Stomach (tissue), 8 donors: ENCODE measurements at regions not wholly inside any gene's neighbourhood (a gene's known extent, or its start where the extent isn't known, plus 50 kb on each side); places are given as distances from the start of the nearest gene placed in this dataset.
"Not testable (repeated sequence)": the region's sequence is repeated elsewhere in the genome, so short reads cannot be mapped to it uniquely, and the experiment has no call there.

ENCODE experiments used
- DNase-seq, 2 donors: peaks; one replicate each; pipeline versions ENCODE4 v3.0.0 to v3.0.0-alpha.2; 2013 to 2019
- H3K27ac ChIP-seq, 5 donors: fragments of 200-600 bp in 4 of 5; sonication (generic) in 4 of 5; one replicate each; pipeline ENCODE4 v1.5.1; 2013 to 2019; ENCODE audit warnings: mild to moderate bottlenecking in 1 of 5, moderate library complexity in 1 of 5
- H3K27me3 ChIP-seq, 3 donors: fragments of 200-600 bp; sonication (generic); one replicate each; pipeline ENCODE4 v1.5.1; 2017 to 2019; ENCODE audit warnings: mixed run types in 1 of 3
- H3K36me3 ChIP-seq, 4 donors: fragments of 200-600 bp; sonication (generic); 1 replicate in 3 of 4; 2 replicates in 1 of 4; pipeline ENCODE4 v1.5.1; 2016 to 2019
- H3K4me1 ChIP-seq, 4 donors: fragments of 200-600 bp; sonication (generic); one replicate each; pipeline ENCODE4 v1.5.1; 2016 to 2019
- H3K4me3 ChIP-seq, 4 donors: fragments of 200-600 bp; sonication (generic) in 3 of 4; one replicate each; pipeline ENCODE4 v1.5.1; 2016 to 2019; ENCODE audit warnings: mild to moderate bottlenecking in 1 of 4
- H3K9me3 ChIP-seq, 4 donors: fragments of 200-600 bp; sonication (generic); one replicate each; pipeline ENCODE4 v1.5.1; 2016 to 2019
- CTCF ChIP-seq, 7 experiments: fragments of 450-650 bp in 4 of 7; fragments of 200-600 bp in 3 of 7; sonication (generic) in 3 of 7; IDR thresholded peaks; one replicate each; pipeline ENCODE4 v1.5.1; 2016 to 2019; ENCODE audit warnings: antibody characterized with exemption in 7 of 7, control low read depth in 2 of 7, mild to moderate bottlenecking in 1 of 7
- EP300 ChIP-seq: sonication (generic); formaldehyde crosslinking; IDR thresholded peaks from one replicate; pipeline ENCODE4 v1.6.1; 2017; ENCODE audit warnings: antibody characterized with exemption
- POLR2A ChIP-seq, 4 donors: fragments of 450-650 bp; IDR thresholded peaks; one replicate each; pipeline ENCODE4 v1.6.1; 2016; ENCODE audit warnings: antibody characterized with exemption in 4 of 4, control low read depth in 2 of 4, mild to moderate bottlenecking in 1 of 4, moderate library complexity in 1 of 4
- POLR2AphosphoS5 ChIP-seq, 3 donors: sonication (generic); formaldehyde crosslinking; IDR thresholded peaks; one replicate each; pipeline ENCODE4 v1.6.1; 2016; ENCODE audit warnings: antibody characterized with exemption in 3 of 3
- WGBS, 5 donors: extraction: QIAGEN DNeasy Blood & Tissue Kit in 3 of 5; methylation state at CpG; one replicate each; pipeline versions ENCODE4 v1.1.5 to v1.1.7; 2013 to 2018; 5-methylcytosine and 5-hydroxymethylcytosine counted together
- intact Hi-C: fragments of 100-400 bp; cut with DNase I; formaldehyde crosslinking; loops from one replicate; pipeline ENCODE4 v1.15.1; 2023; ENCODE audit warnings: low total_unique reads
- donor health status: healthy with polysubstance abuse.
- donor health status: Bipolar disorder and iron deficiency.
- donor health status: healthy.

GRCh38 chr3:152772674-152773225, 62.2 kb upstream of the P2RY1 start:
- intact Hi-C loops = no loop called here
- Histone ChIP-seq H3K27me3 (no peaks in the 10 kb centered on the region), H3K36me3 (no peaks in the 10 kb centered on the region), H3K4me1 (peaks cover 0 to 17% (median 7%) of the 10 kb centered on the region in 4 donors), H3K9me3 (no peaks in the 10 kb centered on the region), H3K27ac (no peak overlapping the region), H3K4me3 (no peak overlapping the region)
- TF ChIP-seq CTCF (IDR thresholded peaks at IDR 0.05) (no peak), EP300 (no peak), POLR2A (IDR thresholded peaks at IDR 0.05) (no peak), POLR2AphosphoS5 (IDR thresholded peaks at IDR 0.05) (no peak)
- WGBS, 5 donors = 18 to 49% (median 26%) methylated on average over 2 of the region's 2 CpGs
- peak in 1 of 2 donors; percentile 64 for DNase-seq

DNA sequence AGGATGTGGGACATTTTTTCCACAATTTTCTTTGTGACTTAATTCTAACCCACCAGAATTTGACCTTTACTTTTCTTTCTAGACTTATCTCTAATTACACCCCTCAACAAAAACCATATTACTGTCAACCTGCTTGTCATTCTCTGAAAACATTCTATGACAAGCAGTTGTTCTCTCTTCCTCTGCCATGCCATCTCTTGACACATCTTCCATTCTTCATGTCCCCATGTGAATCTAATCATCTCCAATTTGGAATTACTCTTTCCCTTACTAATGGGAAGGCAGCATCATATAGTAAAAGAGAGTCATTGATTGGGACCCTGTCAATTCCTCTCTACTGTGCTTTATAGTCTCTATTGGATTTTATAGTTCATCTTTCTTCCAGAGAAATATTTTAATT, 61.3 kb upstream of the P2RY1 start:
- intact Hi-C loops = no loop called here
- peaks cover 0 to 16% (median 6%) of the 10 kb centered on the region in 4 donors for H3K4me1 ChIP-seq
- no peak overlapping the region for H3K27ac ChIP-seq

GRCh38 chr3:152774230-152774629, 60.7 kb upstream of the P2RY1 start:
- 93 to 97% (median 96%) methylated on average over 4 of the region's 4 CpGs for WGBS, 5 donors
- H3K27ac ChIP-seq, H3K4me1 ChIP-seq, DNase-seq, H3K9me3 ChIP-seq, H3K36me3 ChIP-seq, H3K4me3 ChIP-seq, H3K27me3 ChIP-seq, intact Hi-C loops: not testable (repeated sequence)

More for the DNA sequence above, 61.3 kb upstream of the P2RY1 start:
- Histone ChIP-seq H3K36me3 (no peaks in the 10 kb centered on the region), H3K9me3 (no peaks in the 10 kb centered on the region), H3K4me3 (no peak overlapping the region), H3K27me3 (no peaks in the 10 kb centered on the region)
- no peak for TF ChIP-seq CTCF (IDR thresholded peaks at IDR 0.05)
- no peak for TF ChIP-seq POLR2A (IDR thresholded peaks at IDR 0.05)
- TF ChIP-seq POLR2AphosphoS5 (IDR thresholded peaks at IDR 0.05) = no peak
- TF ChIP-seq EP300 = no peak
- DNase-seq = no peak

DNA sequence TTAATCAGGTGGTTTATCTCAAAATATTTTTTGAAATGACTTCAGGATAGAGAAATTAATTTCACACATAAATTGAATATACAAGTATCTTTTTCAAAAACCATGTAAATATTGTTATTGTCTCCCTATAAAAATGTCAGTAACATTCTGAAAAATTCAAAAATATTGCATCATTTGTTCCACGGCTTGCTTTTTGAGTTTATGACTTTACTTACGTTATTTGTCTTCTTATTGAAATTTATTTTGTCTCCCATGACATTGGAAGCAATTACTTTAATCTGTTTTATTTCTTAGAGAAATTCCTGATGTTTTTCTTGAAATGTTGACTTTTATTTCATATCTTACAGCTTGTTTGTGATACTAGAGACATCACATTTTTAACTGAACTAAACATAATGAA, 56.9 kb upstream of the P2RY1 start:
- WGBS, 5 donors = 82 to 95% (median 90%) methylated on average over 2 of the region's 2 CpGs
- intact Hi-C loops = no loop called here
- no peak overlapping the region for H3K27ac ChIP-seq

DNA sequence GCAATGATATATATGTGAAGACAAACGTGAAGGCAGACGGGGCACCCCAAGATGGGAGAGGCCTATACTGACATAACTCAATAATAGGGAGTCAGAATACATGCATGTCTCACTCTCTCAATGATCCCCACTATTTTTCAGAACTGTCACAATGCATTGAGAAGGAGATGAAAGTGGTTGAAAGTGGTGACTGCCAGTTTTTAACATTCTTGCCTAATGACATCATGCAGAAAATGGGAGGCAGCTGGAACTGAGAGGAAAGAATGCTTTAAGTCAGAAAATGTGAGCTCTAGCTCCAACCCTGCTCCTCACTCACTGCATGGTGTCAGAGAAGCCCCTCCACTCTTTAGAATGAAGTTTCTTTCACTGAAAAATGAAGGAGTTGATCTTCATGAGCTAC, 55.3 kb upstream of the P2RY1 start:
- Histone ChIP-seq H3K27me3 (no peaks in the 10 kb centered on the region), H3K4me3 (no peak overlapping the region), H3K27ac (no peak overlapping the region), H3K4me1 (no peaks in the 10 kb centered on the region), H3K9me3 (no peaks in the 10 kb centered on the region), H3K36me3 (no peaks in the 10 kb centered on the region)
- DNase-seq = peak in 1 of 2 donors; percentile 64
- intact Hi-C loops = no loop called here
- TF ChIP-seq CTCF (IDR thresholded peaks at IDR 0.05) = no peak
- TF ChIP-seq POLR2AphosphoS5 (IDR thresholded peaks at IDR 0.05) = no peak
- TF ChIP-seq EP300 = no peak
- TF ChIP-seq POLR2A (IDR thresholded peaks at IDR 0.05) = no peak
- WGBS, 5 donors = 65 to 79% (median 75%) methylated on average over 2 of the region's 2 CpGs

More for the DNA sequence above, 56.9 kb upstream of the P2RY1 start:
- TF ChIP-seq POLR2AphosphoS5 (IDR thresholded peaks at IDR 0.05) (no peak), POLR2A (IDR thresholded peaks at IDR 0.05) (no peak)
- DNase-seq = no peak
- H3K27me3 ChIP-seq = no peaks in the 10 kb centered on the region
- no peaks in the 10 kb centered on the region for H3K36me3 ChIP-seq
- H3K4me1 ChIP-seq = no peaks in the 10 kb centered on the region
- no peaks in the 10 kb centered on the region for H3K9me3 ChIP-seq
- no peak overlapping the region for H3K4me3 ChIP-seq
